ENCODE measurements at regions not wholly inside any gene's neighbourhood (a gene's known extent, or its start where the extent isn't known, plus 50 kb on each side); places are given as distances from the start of the nearest gene placed in this dataset.

DNA sequence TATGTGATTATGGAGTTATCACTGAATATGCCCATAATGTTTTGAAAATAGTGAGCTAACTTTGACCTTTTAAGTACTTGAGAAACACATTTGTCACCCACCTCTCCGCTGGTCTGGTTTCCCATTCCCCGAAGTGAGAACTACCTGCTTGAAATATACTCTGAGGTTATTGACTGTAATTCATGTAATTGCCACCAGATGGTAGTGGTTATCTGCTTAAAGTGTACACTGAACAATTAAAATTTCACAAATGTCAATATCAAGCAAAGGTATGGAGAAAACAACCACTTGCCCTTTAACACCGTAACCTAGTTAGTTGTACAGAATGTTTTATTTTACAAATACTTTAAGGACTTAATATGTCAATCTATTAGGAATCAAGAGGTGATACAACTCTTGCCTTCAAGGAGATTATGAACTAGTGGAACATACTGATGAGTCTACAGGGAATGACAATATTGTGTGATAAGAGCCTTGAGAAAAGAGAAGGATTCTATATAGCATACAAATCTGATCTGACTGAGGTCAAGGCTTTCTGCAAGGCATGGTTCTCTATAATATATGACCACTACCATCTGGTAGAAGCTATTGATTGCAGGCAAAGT lies 316.8 kb upstream of the KCNH7 start:
- H3K9me3 Mint-ChIP-seq (ENCODE audit: unreplicated experiment), result no peaks in the 10 kb centered on the region
- H3K4me3 Mint-ChIP-seq (ENCODE audit: unreplicated experiment), result no peak overlapping the region
- H3K27me3 Mint-ChIP-seq (ENCODE audit: unreplicated experiment), result peaks cover under 1% of the 10 kb centered on the region
- no peak overlapping the region for H3K27ac Mint-ChIP-seq (ENCODE audit: unreplicated experiment)
- H3K36me3 Mint-ChIP-seq (ENCODE audit: low read depth, unreplicated experiment), result no peaks in the 10 kb centered on the region
- H3K4me1 Mint-ChIP-seq (ENCODE audit: unreplicated experiment), result peaks cover 8% of the 10 kb centered on the region
- TF ChIP-seq, protein P1, sequence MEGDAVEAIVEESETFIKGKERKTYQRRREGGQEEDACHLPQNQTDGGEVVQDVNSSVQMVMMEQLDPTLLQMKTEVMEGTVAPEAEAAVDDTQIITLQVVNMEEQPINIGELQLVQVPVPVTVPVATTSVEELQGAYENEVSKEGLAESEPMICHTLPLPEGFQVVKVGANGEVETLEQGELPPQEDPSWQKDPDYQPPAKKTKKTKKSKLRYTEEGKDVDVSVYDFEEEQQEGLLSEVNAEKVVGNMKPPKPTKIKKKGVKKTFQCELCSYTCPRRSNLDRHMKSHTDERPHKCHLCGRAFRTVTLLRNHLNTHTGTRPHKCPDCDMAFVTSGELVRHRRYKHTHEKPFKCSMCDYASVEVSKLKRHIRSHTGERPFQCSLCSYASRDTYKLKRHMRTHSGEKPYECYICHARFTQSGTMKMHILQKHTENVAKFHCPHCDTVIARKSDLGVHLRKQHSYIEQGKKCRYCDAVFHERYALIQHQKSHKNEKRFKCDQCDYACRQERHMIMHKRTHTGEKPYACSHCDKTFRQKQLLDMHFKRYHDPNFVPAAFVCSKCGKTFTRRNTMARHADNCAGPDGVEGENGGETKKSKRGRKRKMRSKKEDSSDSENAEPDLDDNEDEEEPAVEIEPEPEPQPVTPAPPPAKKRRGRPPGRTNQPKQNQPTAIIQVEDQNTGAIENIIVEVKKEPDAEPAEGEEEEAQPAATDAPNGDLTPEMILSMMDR (IDR thresholded peaks at IDR 0.05; ENCODE audit: unreplicated experiment), result peak; percentile 92
- DNase-seq (ENCODE audit: low spot score), result peak; percentile 10

DNA sequence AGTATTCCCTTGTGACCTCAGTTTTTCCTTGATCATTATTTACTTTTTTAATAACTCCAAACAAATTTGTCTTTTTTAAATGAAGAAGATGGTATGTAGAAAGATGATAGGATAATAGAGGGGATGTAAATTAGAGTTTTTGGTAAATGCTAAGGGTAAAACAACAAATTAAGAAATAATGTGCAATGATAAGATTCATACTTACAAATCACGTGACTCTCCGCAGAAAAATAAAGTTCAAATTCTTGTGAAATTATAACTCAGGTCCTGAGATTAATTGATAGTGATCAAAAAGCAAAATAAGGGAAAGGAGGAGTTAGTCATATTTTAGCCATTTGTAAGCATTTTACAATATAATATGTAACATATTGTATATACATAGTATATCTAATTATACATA lies 304.1 kb upstream of the KCNH7 start:
- H3K27me3 Mint-ChIP-seq (ENCODE audit: unreplicated experiment), result no peaks in the 10 kb centered on the region
- TF ChIP-seq, protein P1 (IDR thresholded peaks at IDR 0.05; ENCODE audit: unreplicated experiment), result no peak
- no peaks in the 10 kb centered on the region for H3K36me3 Mint-ChIP-seq (ENCODE audit: low read depth, unreplicated experiment)
- no peak overlapping the region for H3K4me3 Mint-ChIP-seq (ENCODE audit: unreplicated experiment)
- no peak overlapping the region for H3K27ac Mint-ChIP-seq (ENCODE audit: unreplicated experiment)
- DNase-seq (ENCODE audit: low spot score), result no peak
- no peaks in the 10 kb centered on the region for H3K9me3 Mint-ChIP-seq (ENCODE audit: unreplicated experiment)
- no peaks in the 10 kb centered on the region for H3K4me1 Mint-ChIP-seq (ENCODE audit: unreplicated experiment)

DNA sequence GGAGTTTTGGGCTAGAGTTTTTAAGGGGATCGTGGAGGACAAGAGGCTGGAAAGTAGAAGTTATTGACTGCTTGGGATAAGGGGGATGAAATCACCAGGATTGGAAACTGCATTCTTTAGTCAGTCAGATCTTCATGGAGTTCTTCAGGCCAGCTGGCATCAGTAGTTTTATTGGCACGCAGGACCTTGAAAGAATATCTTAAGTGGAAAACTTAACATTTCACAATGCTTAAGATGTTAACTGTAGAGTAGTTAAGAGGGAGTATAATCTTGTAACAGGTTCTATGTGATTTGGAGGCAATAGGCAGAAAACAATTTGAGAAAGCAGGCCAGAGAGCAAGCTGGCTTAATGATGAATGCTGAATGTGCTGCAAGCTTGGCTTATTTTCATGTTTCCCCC lies 300.4 kb upstream of the KCNH7 start:
- TF ChIP-seq, protein P1 (IDR thresholded peaks at IDR 0.05; ENCODE audit: unreplicated experiment), result no peak
- Mint-ChIP-seq H3K36me3 (ENCODE audit: low read depth, unreplicated experiment) (no peaks in the 10 kb centered on the region), H3K27me3 (ENCODE audit: unreplicated experiment) (no peaks in the 10 kb centered on the region), H3K27ac (ENCODE audit: unreplicated experiment) (no peak overlapping the region), H3K9me3 (ENCODE audit: unreplicated experiment) (no peaks in the 10 kb centered on the region), H3K4me1 (ENCODE audit: unreplicated experiment) (no peaks in the 10 kb centered on the region), H3K4me3 (ENCODE audit: unreplicated experiment) (no peak overlapping the region)
- no peak for DNase-seq (ENCODE audit: low spot score)

DNA sequence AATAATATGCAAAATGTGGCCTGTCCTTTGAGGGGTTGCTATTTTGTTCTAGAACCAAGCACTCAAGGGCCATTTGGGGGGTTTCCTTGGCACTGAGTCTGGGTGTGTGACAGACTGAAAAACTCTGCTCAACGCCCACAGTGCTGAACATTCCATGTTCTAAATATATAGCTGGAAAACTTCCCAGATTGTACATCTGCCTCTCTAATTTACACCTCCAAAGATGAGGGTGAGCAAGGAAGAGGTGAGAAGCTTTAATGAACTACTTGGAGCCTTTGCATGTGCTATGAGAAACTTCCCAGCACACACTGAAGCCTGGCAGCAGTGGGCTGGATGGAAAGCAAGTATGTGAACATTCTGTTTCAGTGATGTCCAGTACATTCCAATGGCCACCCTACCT lies 296.7 kb upstream of the KCNH7 start:
- no peaks in the 10 kb centered on the region for H3K4me1 Mint-ChIP-seq (ENCODE audit: unreplicated experiment)
- no peaks in the 10 kb centered on the region for H3K36me3 Mint-ChIP-seq (ENCODE audit: low read depth, unreplicated experiment)
- TF ChIP-seq, protein P1 (IDR thresholded peaks at IDR 0.05; ENCODE audit: unreplicated experiment), result no peak
- no peak overlapping the region for H3K27ac Mint-ChIP-seq (ENCODE audit: unreplicated experiment)
- H3K27me3 Mint-ChIP-seq (ENCODE audit: unreplicated experiment), result no peaks in the 10 kb centered on the region
- H3K4me3 Mint-ChIP-seq (ENCODE audit: unreplicated experiment), result no peak overlapping the region
- DNase-seq (ENCODE audit: low spot score), result no peak
- no peaks in the 10 kb centered on the region for H3K9me3 Mint-ChIP-seq (ENCODE audit: unreplicated experiment)

DNA sequence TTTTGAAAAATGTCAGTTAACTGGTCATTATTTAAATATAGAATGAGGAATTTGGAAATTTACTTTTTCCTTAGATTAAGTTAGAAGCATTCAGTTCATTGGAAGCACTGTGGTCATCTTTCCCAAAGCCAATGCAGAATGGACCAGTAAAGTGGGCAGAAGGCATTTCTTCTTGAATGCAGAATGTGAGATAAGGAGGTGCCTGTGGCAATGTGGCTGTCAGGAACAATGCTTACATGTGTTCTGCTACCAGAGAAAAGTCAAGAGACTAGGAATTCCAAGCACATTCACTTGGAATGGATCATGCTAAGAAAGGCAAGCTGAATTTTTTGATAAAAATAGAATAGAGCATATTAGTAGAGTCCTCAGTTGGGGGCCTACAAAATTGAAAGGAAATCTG lies 295.0 kb upstream of the KCNH7 start:
- TF ChIP-seq, protein P1 (IDR thresholded peaks at IDR 0.05; ENCODE audit: unreplicated experiment), result no peak
- Mint-ChIP-seq H3K27ac (ENCODE audit: unreplicated experiment) (no peak overlapping the region), H3K36me3 (ENCODE audit: low read depth, unreplicated experiment) (no peaks in the 10 kb centered on the region), H3K27me3 (ENCODE audit: unreplicated experiment) (no peaks in the 10 kb centered on the region), H3K4me3 (ENCODE audit: unreplicated experiment) (no peak overlapping the region), H3K9me3 (ENCODE audit: unreplicated experiment) (no peaks in the 10 kb centered on the region), H3K4me1 (ENCODE audit: unreplicated experiment) (no peaks in the 10 kb centered on the region)
- no peak for DNase-seq (ENCODE audit: low spot score)
